Eye (tissue), 1 donor: ENCODE measurements at regions not wholly inside any gene's neighbourhood (a gene's known extent, or its start where the extent isn't known, plus 50 kb on each side); places are given as distances from the start of the nearest gene placed in this dataset.
A peak's percentile ranks its signal among the peaks of the same experiment; 100 is the strongest.

Experiments
- DNase-seq: peaks from one replicate; pipeline ENCODE4 v3.0.0-alpha.2; 2015

DNA sequence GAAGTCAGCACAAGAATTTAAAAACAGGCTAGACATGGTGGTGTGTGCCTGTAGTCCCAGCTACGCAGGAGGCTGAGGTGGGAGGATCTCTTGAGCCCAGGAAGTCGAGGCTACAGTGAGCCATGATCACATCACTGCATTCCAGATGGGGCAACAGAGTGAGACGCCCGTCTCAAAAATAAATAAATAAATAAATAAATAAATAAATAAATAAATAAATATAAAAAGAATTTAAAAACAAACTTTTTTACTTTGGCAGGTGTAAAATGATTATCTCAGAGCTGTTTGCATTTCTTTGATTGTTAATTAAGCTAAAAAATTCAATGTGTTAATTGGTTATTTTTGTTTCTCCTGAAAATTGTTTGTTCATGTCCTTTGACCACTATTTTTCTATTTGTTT lies 97.5 kb upstream of the RPS6KA3 start:
- DNase-seq = no peak

- no peak for DNase-seq
These were observed 96.6 kb upstream of the RPS6KA3 start for GRCh38 chrX:20363275-20363674.

DNA sequence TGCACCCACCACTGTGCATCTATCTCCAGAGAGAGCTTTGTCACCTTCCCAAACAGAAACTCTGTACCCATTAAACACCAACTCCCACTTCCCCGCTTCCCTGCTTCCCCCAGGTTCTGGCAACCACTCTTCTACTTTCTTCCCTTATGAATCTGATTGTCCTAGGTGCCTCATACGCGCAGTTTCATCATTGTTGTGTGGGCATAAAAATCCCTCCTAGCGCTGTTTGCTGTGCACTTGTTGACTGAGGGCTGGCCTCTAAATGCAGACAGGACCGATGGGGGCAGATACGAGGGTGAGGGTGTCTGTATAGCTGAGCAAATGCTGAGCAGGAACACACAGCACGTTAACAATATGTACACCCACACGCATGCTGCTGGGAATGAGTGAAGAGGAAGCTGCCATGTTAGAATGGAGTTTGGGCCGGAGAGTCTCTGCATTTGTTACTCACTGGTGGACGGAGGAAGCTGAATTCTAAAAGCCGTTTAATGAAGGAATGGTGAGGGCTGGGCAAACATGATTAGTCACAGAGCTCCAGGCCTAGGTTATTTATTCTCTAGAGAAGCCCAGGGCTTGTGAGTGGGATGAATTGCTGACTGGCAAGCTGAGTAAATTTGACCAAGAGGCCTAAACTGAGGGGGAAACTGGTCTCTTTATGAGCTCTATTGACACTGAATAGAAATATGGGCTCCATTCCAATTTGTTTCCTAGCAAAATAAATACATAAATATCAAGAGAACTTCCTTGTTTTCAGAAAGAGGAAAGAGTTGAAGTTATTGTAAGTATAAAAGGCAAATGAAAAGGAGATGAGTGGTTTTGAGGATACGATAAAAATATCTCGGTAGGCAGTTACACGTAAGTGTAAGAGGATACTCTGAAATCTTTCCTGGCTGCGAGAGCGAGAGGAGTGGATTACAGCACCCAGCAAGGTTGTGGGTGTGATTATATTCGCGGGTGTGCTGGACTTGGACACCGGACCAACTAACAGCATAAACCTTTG lies 95.9 kb upstream of the RPS6KA3 start:
- DNase-seq = peak; percentile 15

DNA sequence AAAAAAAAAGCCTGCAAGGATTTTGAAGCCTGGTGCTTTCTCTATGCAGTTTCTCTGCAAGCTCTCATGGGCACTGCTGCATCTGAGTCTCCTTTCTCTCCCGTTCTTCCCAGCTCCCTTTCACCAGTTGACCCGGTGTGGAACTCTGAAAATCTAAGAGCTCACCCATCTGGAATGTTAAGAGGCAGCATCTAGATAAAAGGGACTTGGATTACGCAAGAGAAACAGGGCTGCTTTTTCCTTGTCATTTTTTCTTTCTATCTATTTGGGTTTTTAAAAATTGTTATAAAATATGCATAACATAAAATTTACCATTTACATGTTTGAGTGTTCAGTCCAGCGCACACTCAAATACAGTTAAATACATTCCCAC lies 95.2 kb upstream of the RPS6KA3 start:
- DNase-seq = peak; percentile 13

GRCh38 chrX:20361081-20361889 lies 94.6 kb upstream of the RPS6KA3 start:
- peak; percentile 8 for DNase-seq

- no peak for DNase-seq
These were observed 88.5 kb upstream of the RPS6KA3 start for GRCh38 chrX:20355187-20355586.

DNA sequence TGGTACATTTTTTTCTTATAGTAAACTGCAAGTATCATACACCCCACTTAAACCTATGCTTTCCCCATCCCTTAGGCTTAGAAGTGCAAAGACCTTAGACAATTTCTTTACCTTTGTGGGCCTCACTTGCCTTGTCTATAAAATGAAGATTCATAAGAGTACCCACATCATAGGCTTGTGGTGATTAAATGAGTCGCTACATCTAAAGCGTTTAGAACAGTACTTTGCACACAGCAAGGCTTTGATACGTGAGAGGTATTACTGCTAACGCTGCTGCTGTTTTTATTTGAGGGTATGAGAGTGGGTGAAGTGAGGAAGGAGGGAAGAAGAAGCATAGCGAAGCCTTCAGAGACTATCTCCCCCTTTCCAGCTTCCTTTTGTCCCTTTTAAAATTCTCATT lies 87.8 kb upstream of the RPS6KA3 start:
- no peak for DNase-seq

GRCh38 chrX:20352935-20353336 lies 86.2 kb upstream of the RPS6KA3 start:
- no peak for DNase-seq

- no peak for DNase-seq
These were observed 85.8 kb upstream of the RPS6KA3 start for GRCh38 chrX:20352504-20352903.

DNA sequence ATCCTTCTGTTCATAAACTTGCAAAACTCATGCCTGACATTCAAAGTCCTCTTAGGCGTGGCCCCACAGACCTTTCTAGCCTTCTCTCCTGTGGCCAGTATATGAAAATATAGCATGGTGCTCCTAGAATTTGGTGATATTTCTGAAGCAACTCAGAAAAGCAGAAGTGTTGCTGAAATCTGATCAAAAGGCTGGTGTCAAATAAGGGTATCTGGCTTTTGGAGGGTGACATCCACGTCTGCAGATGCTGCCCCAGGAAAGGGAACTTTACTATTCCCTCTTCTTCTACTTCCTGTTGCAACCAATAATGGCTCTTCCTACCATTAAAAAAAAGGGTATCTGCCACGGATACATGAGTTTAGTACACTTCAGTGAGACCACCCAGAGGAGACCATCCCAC lies 83.9 kb upstream of the RPS6KA3 start:
- no peak for DNase-seq

DNA sequence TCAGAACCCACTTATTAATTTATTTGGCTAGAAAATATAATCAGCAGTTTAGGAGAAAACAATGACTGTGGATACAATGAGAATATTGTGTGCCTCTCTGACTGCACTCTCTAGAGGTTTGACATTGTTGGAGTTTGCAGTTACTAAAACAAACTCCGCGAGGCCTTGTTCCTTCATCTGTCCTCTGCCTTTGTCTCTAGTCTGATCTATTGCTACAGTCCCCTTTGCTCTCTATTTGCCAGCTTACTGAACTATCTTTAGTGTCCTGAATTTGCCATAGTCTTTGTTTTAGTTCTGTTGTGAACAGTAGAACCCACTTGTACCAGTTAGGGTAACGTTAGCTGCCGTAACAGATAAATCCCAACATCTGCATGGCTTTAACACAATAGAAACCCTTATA lies 81.4 kb upstream of the RPS6KA3 start:
- DNase-seq = no peak

GRCh38 chrX:20347481-20347880 lies 80.8 kb upstream of the RPS6KA3 start:
- peak; percentile 2 for DNase-seq

GRCh38 chrX:20333672-20334071 lies 67.0 kb upstream of the RPS6KA3 start:
- no peak for DNase-seq

DNA sequence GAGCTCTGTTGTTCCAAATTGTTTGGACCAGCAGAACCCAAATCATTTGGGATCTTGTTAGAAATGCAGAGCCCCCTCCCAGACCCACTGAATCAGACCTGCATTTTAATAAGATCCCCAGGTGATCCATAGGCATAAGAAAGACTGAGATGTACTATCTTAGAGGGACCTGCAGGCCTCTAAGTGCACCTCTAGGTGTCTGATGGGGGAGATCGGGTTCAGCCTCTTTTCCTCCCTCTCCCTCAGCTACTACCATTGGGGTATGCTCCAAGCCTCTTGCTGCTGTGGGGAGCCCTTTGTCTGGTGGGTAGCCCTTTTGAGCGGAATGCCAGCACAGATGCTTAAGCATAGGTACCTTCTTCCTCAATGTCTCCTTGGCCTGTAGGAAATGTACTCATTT lies 63.8 kb upstream of the RPS6KA3 start:
- DNase-seq = no peak

GRCh38 chrX:20329435-20329834 lies 62.7 kb upstream of the RPS6KA3 start:
- no peak for DNase-seq

- DNase-seq = no peak
These were observed 59.2 kb upstream of the RPS6KA3 start for GRCh38 chrX:20325786-20326388.

GRCh38 chrX:20322887-20323286 lies 56.2 kb upstream of the RPS6KA3 start:
- DNase-seq = no peak

DNA sequence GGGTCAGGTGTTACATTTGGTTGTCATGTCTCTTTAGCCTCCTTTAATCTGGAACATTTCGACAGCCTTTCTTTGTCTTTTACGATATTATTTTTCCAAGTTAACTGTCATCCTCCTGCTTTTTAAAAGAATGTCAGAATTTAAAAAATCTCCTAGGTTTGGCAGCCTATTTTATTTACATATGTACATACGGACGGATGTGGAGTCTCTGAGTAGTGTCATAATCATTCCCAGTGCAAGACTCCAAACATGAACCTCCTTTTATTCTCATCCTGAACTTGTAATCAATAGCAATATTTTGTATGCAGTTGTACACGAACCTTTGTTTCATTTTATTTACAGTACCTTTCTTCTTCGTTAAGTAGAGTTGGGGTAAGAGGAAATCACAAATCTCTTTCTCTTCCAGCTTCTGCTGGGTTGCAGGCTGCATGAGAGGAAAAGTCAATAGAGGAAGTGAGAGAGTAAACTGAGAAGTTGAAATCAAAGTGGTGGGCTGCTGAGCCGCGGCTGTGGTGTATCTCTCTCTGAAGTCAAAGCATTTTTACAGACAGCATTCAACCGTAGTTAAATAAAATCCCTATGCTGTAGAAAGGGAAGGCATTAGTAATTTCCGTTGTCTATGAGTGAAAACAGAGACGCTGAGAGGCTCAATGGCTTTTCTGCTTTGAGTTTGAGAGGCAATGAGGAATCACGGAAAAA lies 53.9 kb upstream of the RPS6KA3 start:
- no peak for DNase-seq

DNA sequence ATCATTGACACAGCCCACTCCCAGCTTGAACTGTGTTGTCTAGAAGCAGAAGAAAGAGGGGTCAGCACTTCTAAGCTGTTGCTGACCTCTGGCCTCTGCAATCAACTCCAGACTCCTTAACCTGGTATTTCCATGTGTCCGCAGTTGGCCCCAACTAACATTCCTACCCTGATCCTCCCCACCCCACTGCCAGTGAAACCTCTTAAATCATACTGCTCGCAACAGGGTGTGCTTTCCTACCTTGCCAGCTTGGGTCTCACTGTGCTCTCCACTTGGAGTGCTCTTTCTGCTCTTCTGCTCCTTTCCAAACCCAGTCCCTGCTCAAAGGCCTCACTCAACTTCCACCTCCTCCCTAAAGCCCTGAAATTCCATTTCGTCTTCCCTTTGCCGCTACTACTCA lies 52.3 kb upstream of the RPS6KA3 start:
- no peak for DNase-seq

DNA sequence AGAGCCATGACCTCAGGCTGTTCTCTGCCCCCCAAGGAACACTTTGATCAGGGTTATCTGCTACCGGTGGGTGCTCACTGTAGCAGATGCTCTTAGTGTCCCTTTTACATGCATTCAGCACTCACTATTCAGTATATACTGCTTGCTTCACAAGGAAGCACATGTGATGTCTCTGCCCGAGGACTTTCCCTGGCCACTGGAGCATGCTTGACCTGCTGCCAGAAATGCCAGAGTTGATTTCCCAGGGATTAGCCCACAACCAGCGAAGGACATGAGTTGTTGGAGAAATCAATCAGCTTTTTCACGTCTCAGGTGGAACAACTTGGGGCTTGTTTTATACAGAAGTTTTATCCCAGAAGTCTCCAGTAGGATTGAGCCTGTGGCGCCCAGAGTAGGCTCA lies 51.2 kb upstream of the RPS6KA3 start:
- no peak for DNase-seq
